Activated T-helper 17 cell treated with anti-CD3 and anti-CD28 coated beads, Interleukin-2, amount 50 U/mL, for 72 hours (primary cell): ENCODE measurements at regions not wholly inside any gene's neighbourhood (a gene's known extent, or its start where the extent isn't known, plus 50 kb on each side); places are given as distances from the start of the nearest gene placed in this dataset.

Experiments
- ATAC-seq: fragments of 150-1000 bp; cut with Tn5 transposase; replicated peaks from 2 replicates; pipeline ENCODE4 v1.10.0; 2021; ENCODE audit warnings: mild to moderate bottlenecking, moderate library complexity
- H3K27ac Mint-ChIP-seq: one replicate; pipeline ENCODE4 v1.8.0; 2022; ENCODE audit warnings: mixed read lengths
- H3K27me3 Mint-ChIP-seq: one replicate; pipeline ENCODE4 v1.8.0; 2022; ENCODE audit warnings: mixed read lengths
- H3K36me3 Mint-ChIP-seq: one replicate; pipeline ENCODE4 v1.8.0; 2022; ENCODE audit warnings: low read depth, mild to moderate bottlenecking, mixed read lengths
- H3K4me1 Mint-ChIP-seq: one replicate; pipeline ENCODE4 v1.8.0; 2022; ENCODE audit warnings: mixed read lengths
- H3K4me3 Mint-ChIP-seq: one replicate; pipeline ENCODE4 v1.8.0; 2022; ENCODE audit warnings: mild to moderate bottlenecking, mixed read lengths
- H3K9me3 Mint-ChIP-seq: one replicate; pipeline ENCODE4 v1.8.0; 2022; ENCODE audit warnings: mixed read lengths

GRCh38 chr6:15994814-15995459 lies 133.9 kb upstream of the MYLIP start:
- H3K9me3 Mint-ChIP-seq = no peaks in the 10 kb centered on the region
- H3K4me1 Mint-ChIP-seq = no peaks in the 10 kb centered on the region
- no peak overlapping the region for H3K27ac Mint-ChIP-seq
- no peaks in the 10 kb centered on the region for H3K36me3 Mint-ChIP-seq
- H3K4me3 Mint-ChIP-seq = no peak overlapping the region
- peak; percentile 23 for ATAC-seq
- peaks cover 13% of the 10 kb centered on the region for H3K27me3 Mint-ChIP-seq

GRCh38 chr6:15993716-15994228 lies 135.1 kb upstream of the MYLIP start:
- no peaks in the 10 kb centered on the region for H3K36me3 Mint-ChIP-seq
- no peaks in the 10 kb centered on the region for H3K9me3 Mint-ChIP-seq
- no peak for ATAC-seq
- H3K27me3 Mint-ChIP-seq = peaks cover 10% of the 10 kb centered on the region
- no peak overlapping the region for H3K27ac Mint-ChIP-seq
- no peaks in the 10 kb centered on the region for H3K4me1 Mint-ChIP-seq
- no peak overlapping the region for H3K4me3 Mint-ChIP-seq

- Mint-ChIP-seq H3K9me3 (no peaks in the 10 kb centered on the region), H3K4me3 (no peak overlapping the region), H3K27ac (no peak overlapping the region), H3K36me3 (no peaks in the 10 kb centered on the region), H3K27me3 (no peaks in the 10 kb centered on the region), H3K4me1 (no peaks in the 10 kb centered on the region)
- ATAC-seq = peak; percentile 43
Measured at GRCh38 chr6:15990179-15990578, 138.7 kb upstream of the MYLIP start.

- Mint-ChIP-seq H3K9me3 (no peaks in the 10 kb centered on the region), H3K4me3 (no peak overlapping the region), H3K36me3 (no peaks in the 10 kb centered on the region), H3K27me3 (no peaks in the 10 kb centered on the region), H3K27ac (no peak overlapping the region), H3K4me1 (no peaks in the 10 kb centered on the region)
- peak; percentile 83 for ATAC-seq
Measured at GRCh38 chr6:15989397-15989796, 139.5 kb upstream of the MYLIP start.

- no peaks in the 10 kb centered on the region for H3K9me3 Mint-ChIP-seq
- no peaks in the 10 kb centered on the region for H3K36me3 Mint-ChIP-seq
- ATAC-seq = no peak
- no peak overlapping the region for H3K4me3 Mint-ChIP-seq
- no peak overlapping the region for H3K27ac Mint-ChIP-seq
- no peaks in the 10 kb centered on the region for H3K4me1 Mint-ChIP-seq
- H3K27me3 Mint-ChIP-seq = peaks cover 5% of the 10 kb centered on the region
Measured at GRCh38 chr6:15987569-15987968, 141.3 kb upstream of the MYLIP start.

- peaks cover 5% of the 10 kb centered on the region for H3K27me3 Mint-ChIP-seq
- H3K9me3 Mint-ChIP-seq = no peaks in the 10 kb centered on the region
- no peak for ATAC-seq
- no peaks in the 10 kb centered on the region for H3K4me1 Mint-ChIP-seq
- no peaks in the 10 kb centered on the region for H3K36me3 Mint-ChIP-seq
- no peak overlapping the region for H3K4me3 Mint-ChIP-seq
- no peak overlapping the region for H3K27ac Mint-ChIP-seq
Measured at GRCh38 chr6:15986027-15986629, 142.8 kb upstream of the MYLIP start.

- no peaks in the 10 kb centered on the region for H3K9me3 Mint-ChIP-seq
- no peaks in the 10 kb centered on the region for H3K36me3 Mint-ChIP-seq
- H3K27me3 Mint-ChIP-seq = peaks cover 9% of the 10 kb centered on the region
- H3K4me3 Mint-ChIP-seq = no peak overlapping the region
- no peak overlapping the region for H3K27ac Mint-ChIP-seq
- ATAC-seq = no peak
- H3K4me1 Mint-ChIP-seq = no peaks in the 10 kb centered on the region
Measured at GRCh38 chr6:15985379-15985959, 143.4 kb upstream of the MYLIP start.

GRCh38 chr6:15981956-15982355 lies 146.9 kb upstream of the MYLIP start:
- no peak for ATAC-seq

GRCh38 chr6:15980801-15981200 lies 148.1 kb upstream of the MYLIP start:
- Mint-ChIP-seq H3K36me3 (no peaks in the 10 kb centered on the region), H3K4me3 (no peak overlapping the region), H3K9me3 (no peaks in the 10 kb centered on the region), H3K4me1 (no peaks in the 10 kb centered on the region), H3K27ac (no peak overlapping the region), H3K27me3 (peaks cover 9% of the 10 kb centered on the region)
- ATAC-seq = no peak

More at GRCh38 chr6:15981956-15982355, 146.9 kb upstream of the MYLIP start:
- Mint-ChIP-seq H3K4me3 (no peak overlapping the region), H3K27me3 (peaks cover 9% of the 10 kb centered on the region), H3K27ac (no peak overlapping the region), H3K36me3 (no peaks in the 10 kb centered on the region), H3K4me1 (no peaks in the 10 kb centered on the region), H3K9me3 (no peaks in the 10 kb centered on the region)

- Mint-ChIP-seq H3K4me3 (no peak overlapping the region), H3K27ac (no peak overlapping the region), H3K27me3 (peaks cover 13% of the 10 kb centered on the region), H3K36me3 (no peaks in the 10 kb centered on the region), H3K4me1 (no peaks in the 10 kb centered on the region), H3K9me3 (peaks cover 5% of the 10 kb centered on the region)
- no peak for ATAC-seq
Measured at GRCh38 chr6:15978426-15978825, 150.5 kb upstream of the MYLIP start.

GRCh38 chr6:15977050-15977449 lies 151.8 kb upstream of the MYLIP start:
- H3K4me1 Mint-ChIP-seq = no peaks in the 10 kb centered on the region
- peaks cover 5% of the 10 kb centered on the region for H3K9me3 Mint-ChIP-seq
- H3K4me3 Mint-ChIP-seq = no peak overlapping the region
- no peak for ATAC-seq
- no peaks in the 10 kb centered on the region for H3K36me3 Mint-ChIP-seq
- H3K27me3 Mint-ChIP-seq = peaks cover 7% of the 10 kb centered on the region
- H3K27ac Mint-ChIP-seq = no peak overlapping the region

GRCh38 chr6:15974817-15975216 lies 154.1 kb upstream of the MYLIP start:
- Mint-ChIP-seq H3K4me3 (no peak overlapping the region), H3K36me3 (no peaks in the 10 kb centered on the region), H3K27ac (no peak overlapping the region), H3K4me1 (no peaks in the 10 kb centered on the region), H3K9me3 (peaks cover 5% of the 10 kb centered on the region), H3K27me3 (peaks cover 3% of the 10 kb centered on the region)
- ATAC-seq = no peak

GRCh38 chr6:15970517-15970916 lies 158.4 kb upstream of the MYLIP start:
- Mint-ChIP-seq H3K9me3 (peaks cover 5% of the 10 kb centered on the region), H3K27ac (no peak overlapping the region), H3K27me3 (peaks cover 7% of the 10 kb centered on the region), H3K36me3 (no peaks in the 10 kb centered on the region), H3K4me1 (no peaks in the 10 kb centered on the region), H3K4me3 (no peak overlapping the region)
- no peak for ATAC-seq

- peaks cover 7% of the 10 kb centered on the region for H3K27me3 Mint-ChIP-seq
- H3K27ac Mint-ChIP-seq = no peak overlapping the region
- peaks cover 5% of the 10 kb centered on the region for H3K9me3 Mint-ChIP-seq
- no peak overlapping the region for H3K4me3 Mint-ChIP-seq
- no peaks in the 10 kb centered on the region for H3K36me3 Mint-ChIP-seq
- H3K4me1 Mint-ChIP-seq = no peaks in the 10 kb centered on the region
- no peak for ATAC-seq
Measured at GRCh38 chr6:15969236-15969778, 159.6 kb upstream of the MYLIP start.

GRCh38 chr6:15968519-15968918 lies 160.4 kb upstream of the MYLIP start:
- H3K27me3 Mint-ChIP-seq = peaks cover 3% of the 10 kb centered on the region
- no peaks in the 10 kb centered on the region for H3K9me3 Mint-ChIP-seq
- no peak for ATAC-seq
- no peaks in the 10 kb centered on the region for H3K36me3 Mint-ChIP-seq
- no peak overlapping the region for H3K27ac Mint-ChIP-seq
- H3K4me1 Mint-ChIP-seq = no peaks in the 10 kb centered on the region
- no peak overlapping the region for H3K4me3 Mint-ChIP-seq
